Keratinocyte (primary cell): ENCODE measurements at regions not wholly inside any gene's neighbourhood (a gene's known extent, or its start where the extent isn't known, plus 50 kb on each side); places are given as distances from the start of the nearest gene placed in this dataset.

Experiments
- DNase-seq: peaks from one replicate; pipeline ENCODE4 v3.0.0-alpha.2; 2011; ENCODE audit warnings: low read depth, missing footprints, low spot score
- FAIRE-seq: peaks from 2 replicates; lab custom pipeline; 2011; peaks lifted over from hg19 to GRCh38; lab: Jason Lieb, UNC
- H2AFZ ChIP-seq: 2 replicates; pipeline ENCODE4 v1.6.0; 2012; ENCODE audit warnings: low read length, control low read depth, inconsistent platforms; ENCODE audit not compliant: control insufficient read depth
- H3K27ac ChIP-seq: 2 replicates; pipeline ENCODE4 v1.5.1; 2011; ENCODE audit warnings: low read length; ENCODE audit not compliant: control insufficient read depth, insufficient read depth
- H3K27me3 ChIP-seq: 3 replicates; pipeline ENCODE4 v1.6.0; 2011; ENCODE audit warnings: low read length; ENCODE audit not compliant: control insufficient read depth, insufficient read depth; ENCODE audit errors: extremely low read depth
- H3K36me3 ChIP-seq, 2 experiments: 2 replicates in 1 of 2; 3 replicates in 1 of 2; pipeline ENCODE4 v1.5.1; 2011; ENCODE audit warnings: low read length in 2 of 2, mild to moderate bottlenecking in 1 of 2; ENCODE audit not compliant: control insufficient read depth in 2 of 2, insufficient read depth in 2 of 2; ENCODE audit errors: extremely low read depth in 1 of 2
- H3K4me1 ChIP-seq: 3 replicates; pipeline ENCODE4 v1.5.1; 2011; ENCODE audit warnings: low read length; ENCODE audit not compliant: control insufficient read depth, insufficient read depth; ENCODE audit errors: extremely low read depth
- H3K4me2 ChIP-seq: 3 replicates; pipeline ENCODE4 v1.6.0; 2011; ENCODE audit warnings: low read depth, low read length; ENCODE audit not compliant: control insufficient read depth, insufficient read depth; ENCODE audit errors: extremely low read depth
- H3K4me3 ChIP-seq, 3 experiments: fragments of 200-600 bp in 1 of 3; sonication (generic) in 1 of 3; 2 replicates in 2 of 3; 3 replicates in 1 of 3; pipeline ENCODE4 v1.5.1; 2011 to 2016; ENCODE audit warnings: low read length in 3 of 3, mild to moderate bottlenecking in 3 of 3, control low read depth in 2 of 3, inconsistent platforms in 1 of 3, low read depth in 1 of 3, mixed read lengths in 1 of 3, mixed run types in 1 of 3, moderate library complexity in 1 of 3; ENCODE audit not compliant: control insufficient read depth in 2 of 3, insufficient read depth in 2 of 3; ENCODE audit errors: extremely low read depth in 1 of 3
- H3K79me2 ChIP-seq: 2 replicates; pipeline ENCODE4 v1.6.0; 2012; ENCODE audit warnings: low read length; ENCODE audit not compliant: control insufficient read depth, insufficient read depth
- H3K9ac ChIP-seq: 3 replicates; pipeline ENCODE4 v1.6.0; 2011; ENCODE audit warnings: low read length; ENCODE audit not compliant: control insufficient read depth, insufficient read depth; ENCODE audit errors: extremely low read depth
- H3K9me1 ChIP-seq: 3 replicates; pipeline ENCODE4 v1.6.0; 2011; ENCODE audit warnings: low read length; ENCODE audit not compliant: control insufficient read depth, insufficient read depth; ENCODE audit errors: extremely low read depth
- H3K9me3 ChIP-seq: 2 replicates; pipeline ENCODE4 v1.5.1; 2012; ENCODE audit warnings: low read depth, low read length; ENCODE audit not compliant: control insufficient read depth
- H4K20me1 ChIP-seq: 3 replicates; pipeline ENCODE4 v1.6.0; 2011; ENCODE audit warnings: low read length; ENCODE audit not compliant: control insufficient read depth, insufficient read depth; ENCODE audit errors: extremely low read depth
- CTCF ChIP-seq, 3 experiments: IDR thresholded peaks in 1 of 3; conservative IDR thresholded peaks in 1 of 3; optimal IDR thresholded peaks in 1 of 3; 2 replicates in 2 of 3; 3 replicates in 1 of 3; pipeline versions ENCODE3 to v1.5.1; 2011; ENCODE audit warnings: low read length in 3 of 3, mild to moderate bottlenecking in 3 of 3, moderate library complexity in 2 of 3, control low read depth in 1 of 3, inconsistent platforms in 1 of 3; ENCODE audit not compliant: insufficient read depth in 2 of 3; ENCODE audit errors: extremely low read depth in 1 of 3
- EZH2 ChIP-seq: IDR thresholded peaks from one replicate; pipeline ENCODE4 v1.6.1; 2012; ENCODE audit warnings: inconsistent platforms, mild to moderate bottlenecking, low read length, moderate library complexity
- dilution Hi-C: fragments of 300-500 bp; cut with MboI; formaldehyde crosslinking; loops from one replicate; pipeline ENCODE4 v1.7.0; 2020; ENCODE audit warnings: low sequenced_read_pairs; ENCODE audit not compliant: extremely low pct_ligation_motif_present

DNA sequence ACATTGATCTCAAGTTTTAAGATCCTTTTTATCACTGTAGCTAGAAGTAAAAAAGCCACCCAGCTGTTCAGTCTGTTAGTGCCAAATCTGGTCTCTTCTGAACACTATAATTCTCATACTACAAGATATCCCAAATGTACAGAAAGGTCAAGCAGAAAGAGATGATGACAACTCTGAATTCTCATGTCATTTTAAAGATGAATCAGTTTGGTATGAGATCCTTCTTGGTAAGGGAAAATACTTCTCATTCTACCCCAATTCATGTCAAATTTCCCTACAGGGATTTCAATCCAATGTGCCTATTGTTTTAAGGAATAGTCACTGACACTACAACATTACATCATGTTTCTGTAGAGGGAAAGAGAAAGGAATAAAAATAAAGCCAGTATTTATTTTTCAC, 184.5 kb downstream of the CPEB2 start:
- H3K27me3 ChIP-seq = no peaks in the 10 kb centered on the region
- H3K79me2 ChIP-seq = no peaks in the 10 kb centered on the region
- no peak overlapping the region for H2AFZ ChIP-seq
- DNase-seq (no peak), FAIRE-seq (no peak)
- H3K9me3 ChIP-seq = no peaks in the 10 kb centered on the region
- H3K9me1 ChIP-seq = no peaks in the 10 kb centered on the region
- H3K4me2 ChIP-seq = no peak overlapping the region
- peaks cover 8% of the 10 kb centered on the region for H3K4me1 ChIP-seq
- dilution Hi-C loops = no loop called here
- H4K20me1 ChIP-seq = no peaks in the 10 kb centered on the region
- no peak overlapping the region for H3K4me3 ChIP-seq
- H3K36me3 ChIP-seq = no peaks in the 10 kb centered on the region
- no peak overlapping the region for H3K9ac ChIP-seq
- no peak overlapping the region for H3K27ac ChIP-seq
- TF ChIP-seq EZH2 (no peak), CTCF (optimal IDR thresholded peaks at IDR 0.05 in 1 of 3, IDR thresholded peaks at IDR 0.05 in 1 of 3, conservative IDR thresholded peaks at IDR 0.05 in 1 of 3; ENCODE audit: extremely low read depth in 1 of 3, insufficient read depth in 2 of 3, low read length in 3 of 3) (no peak)

GRCh38 chr4:15188605-15189539, 186.6 kb downstream of the CPEB2 start:
- no peak for DNase-seq
- no peaks in the 10 kb centered on the region for H3K79me2 ChIP-seq
- FAIRE-seq = no peak
- TF ChIP-seq EZH2 (no peak), CTCF (optimal IDR thresholded peaks at IDR 0.05 in 1 of 3, IDR thresholded peaks at IDR 0.05 in 1 of 3, conservative IDR thresholded peaks at IDR 0.05 in 1 of 3; ENCODE audit: extremely low read depth in 1 of 3, insufficient read depth in 2 of 3, low read length in 3 of 3) (no peak)
- no peak overlapping the region for H3K4me3 ChIP-seq
- H3K27ac ChIP-seq = no peak overlapping the region
- no peaks in the 10 kb centered on the region for H3K9me1 ChIP-seq
- H2AFZ ChIP-seq = no peak overlapping the region
- H3K4me2 ChIP-seq = no peak overlapping the region
- H3K27me3 ChIP-seq = no peaks in the 10 kb centered on the region
- H4K20me1 ChIP-seq = no peaks in the 10 kb centered on the region
- no peaks in the 10 kb centered on the region for H3K4me1 ChIP-seq
- no peak overlapping the region for H3K9ac ChIP-seq
- no peaks in the 10 kb centered on the region for H3K36me3 ChIP-seq
- H3K9me3 ChIP-seq = no peaks in the 10 kb centered on the region
- dilution Hi-C loops = no loop called here
